Left renal cortex interstitium (tissue), 4 donors: ENCODE measurements at regions not wholly inside any gene's neighbourhood (a gene's known extent, or its start where the extent isn't known, plus 50 kb on each side); places are given as distances from the start of the nearest gene placed in this dataset.
A peak's percentile ranks its signal among the peaks of the same experiment; 100 is the strongest.
"Not testable (repeated sequence)": the region's sequence is repeated elsewhere in the genome, so short reads cannot be mapped to it uniquely, and the experiment has no call there.

Source experiments
- DNase-seq, 4 donors: peaks; one replicate each; pipeline ENCODE4 v3.0.0-alpha.2; 2013; ENCODE audit warnings: low read depth in 4 of 4, low spot score in 2 of 4, missing footprints in 1 of 4

DNA sequence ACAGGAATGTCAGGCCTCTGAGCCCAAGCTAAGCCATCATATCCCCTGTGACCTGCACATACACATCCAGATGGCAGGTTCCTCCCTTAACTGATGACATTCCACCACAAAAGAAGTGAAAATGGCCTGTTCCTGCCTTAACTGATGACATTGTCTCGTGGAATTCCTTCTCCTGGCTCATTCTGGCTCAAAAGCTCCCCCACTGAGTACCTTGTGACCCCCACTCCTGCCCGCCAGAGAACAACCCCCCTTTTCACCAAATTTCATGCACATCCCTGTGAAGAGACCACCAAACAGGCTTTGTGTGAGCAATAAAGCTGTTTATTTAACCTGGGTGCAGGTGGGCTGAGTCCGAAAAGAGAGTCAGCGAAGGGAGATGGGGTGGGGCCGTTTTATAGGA is 447.4 kb downstream of the FGF13 start:
- not testable (repeated sequence) for DNase-seq

DNA sequence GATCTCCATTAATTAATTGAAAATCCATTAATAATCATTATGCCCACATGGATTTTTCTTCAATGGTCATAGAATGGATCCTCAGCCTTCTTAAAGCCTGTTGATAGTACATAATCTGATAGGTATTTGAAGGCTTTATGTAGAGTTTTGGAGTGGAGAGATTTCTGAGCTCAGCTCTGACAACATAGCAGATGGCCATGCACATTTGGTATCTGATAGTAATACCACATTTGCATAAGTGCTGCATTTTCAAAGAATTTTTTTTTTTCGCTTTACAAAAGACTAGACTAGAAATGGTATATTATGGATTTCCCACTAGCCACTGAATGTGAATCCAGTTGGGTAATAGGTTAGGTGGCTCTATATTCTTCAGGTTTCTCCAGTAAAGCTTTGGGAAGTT is 440.6 kb downstream of the FGF13 start:
- DNase-seq, result no peak

DNA sequence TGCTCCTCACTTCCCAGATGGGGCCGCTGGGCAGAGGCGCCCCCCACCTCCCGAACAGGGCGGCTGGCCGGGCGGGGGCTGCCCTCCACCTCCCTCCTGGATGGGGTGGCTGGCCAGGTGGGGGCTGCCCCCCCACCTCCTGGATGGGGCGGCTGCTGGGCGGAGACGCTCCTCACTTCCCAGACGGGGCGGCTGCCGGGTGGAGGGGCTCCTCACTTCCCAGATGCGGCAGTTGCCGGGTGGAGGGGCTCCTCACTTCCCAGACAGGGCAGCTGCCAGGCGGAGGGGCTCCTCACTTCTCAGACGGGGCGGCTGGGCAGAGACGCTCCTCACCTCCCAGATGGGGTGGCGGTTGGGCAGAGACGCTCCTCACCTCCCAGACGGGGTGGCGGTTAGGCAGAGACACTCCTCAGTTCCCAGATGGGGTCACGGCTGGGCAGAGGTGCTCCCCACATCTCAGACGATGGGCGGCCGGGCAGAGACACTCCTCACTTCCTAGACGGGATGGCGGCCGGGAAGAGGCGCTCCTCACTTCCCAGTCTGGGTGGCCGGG is 428.8 kb downstream of the FGF13 start:
- not testable (repeated sequence) for DNase-seq

DNA sequence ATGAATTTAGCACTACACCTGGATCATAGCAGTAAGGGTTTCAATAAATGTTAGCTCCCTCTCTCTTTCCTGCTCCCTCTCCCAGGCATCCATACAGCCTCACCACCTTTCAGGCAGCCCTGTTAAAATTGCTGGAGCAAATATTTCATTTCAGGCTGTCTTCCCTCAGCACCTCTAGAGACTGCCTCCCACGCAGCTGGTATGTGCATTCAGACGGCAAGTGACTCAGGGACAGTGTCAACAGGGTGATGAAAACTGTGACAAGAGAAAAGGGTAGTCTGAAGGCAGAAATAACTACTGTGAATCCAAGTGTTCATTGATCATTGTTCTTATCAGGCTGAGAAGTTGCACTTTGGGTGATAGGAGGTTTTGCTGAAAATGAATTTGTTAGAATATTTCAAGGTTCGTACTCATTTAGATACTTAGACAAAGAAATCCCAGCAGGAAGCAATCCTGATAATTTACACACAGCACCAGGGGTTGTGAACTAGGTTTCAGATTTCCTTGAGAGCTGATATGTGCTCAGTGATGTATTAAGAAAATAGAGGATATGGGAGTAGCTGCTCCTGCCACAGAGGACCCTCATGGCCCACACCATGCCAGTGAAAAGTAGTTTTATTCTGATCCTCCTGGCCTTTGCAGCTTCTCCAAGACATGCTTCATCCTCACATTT is 424.2 kb downstream of the FGF13 start:
- peak; percentile 1 to 31 (median 24) for DNase-seq

DNA sequence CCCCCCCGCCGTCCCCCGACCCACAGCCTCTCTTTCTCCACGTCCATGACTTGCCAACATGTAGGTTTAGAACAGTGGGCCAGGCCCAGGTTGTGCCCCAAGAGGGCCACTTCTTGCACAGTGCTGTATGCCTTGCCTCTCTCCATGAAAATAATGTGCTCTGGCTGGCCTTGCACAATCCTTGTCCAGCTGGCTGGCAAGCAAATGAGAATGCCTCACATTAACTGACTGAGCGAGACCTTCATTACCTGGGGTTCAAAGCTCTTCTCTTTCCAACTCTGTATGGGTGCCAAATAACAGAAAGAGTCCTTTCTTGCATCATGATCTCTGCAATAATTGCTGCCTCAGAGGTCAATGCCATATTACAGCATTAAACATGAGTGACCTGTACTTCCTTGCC is 416.6 kb downstream of the FGF13 start:
- no peak for DNase-seq

DNA sequence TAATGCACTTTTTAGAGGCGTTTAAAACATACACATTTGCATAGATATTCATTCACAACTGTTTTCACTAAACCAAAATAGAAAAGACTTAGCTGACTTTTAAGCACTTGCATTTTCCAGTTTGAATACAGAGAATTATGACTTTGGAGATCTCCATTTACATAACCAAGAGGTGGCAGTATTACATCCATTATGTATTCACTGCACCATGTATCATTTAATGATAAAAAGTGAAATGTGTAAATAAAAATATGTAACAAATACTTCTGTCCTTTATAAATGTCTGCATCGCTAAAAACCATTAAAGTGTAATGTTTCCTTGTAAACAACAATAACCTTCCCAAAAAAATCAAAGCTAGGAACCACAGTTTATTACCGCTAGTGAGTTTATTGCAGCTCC is 413.2 kb downstream of the FGF13 start:
- DNase-seq, result no peak

DNA sequence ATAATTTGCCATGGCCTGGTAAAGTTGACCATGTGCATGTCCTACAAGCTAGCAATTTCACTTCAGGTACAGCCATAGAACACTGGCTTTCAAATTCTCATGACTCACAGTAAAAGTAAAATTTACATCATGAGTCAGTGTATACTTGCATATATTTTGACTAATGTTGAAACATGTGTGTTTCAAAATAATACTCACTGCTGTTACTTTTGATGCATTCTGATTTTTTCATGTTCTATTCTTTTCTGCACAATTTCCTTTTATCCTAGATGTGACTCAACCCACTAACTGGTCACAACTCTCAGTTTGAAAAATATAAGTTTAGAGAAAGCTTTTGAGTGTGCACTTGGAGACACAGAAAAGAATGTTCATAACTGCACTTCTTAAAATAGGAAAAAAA is 365.7 kb downstream of the FGF13 start:
- DNase-seq, result no peak

DNA sequence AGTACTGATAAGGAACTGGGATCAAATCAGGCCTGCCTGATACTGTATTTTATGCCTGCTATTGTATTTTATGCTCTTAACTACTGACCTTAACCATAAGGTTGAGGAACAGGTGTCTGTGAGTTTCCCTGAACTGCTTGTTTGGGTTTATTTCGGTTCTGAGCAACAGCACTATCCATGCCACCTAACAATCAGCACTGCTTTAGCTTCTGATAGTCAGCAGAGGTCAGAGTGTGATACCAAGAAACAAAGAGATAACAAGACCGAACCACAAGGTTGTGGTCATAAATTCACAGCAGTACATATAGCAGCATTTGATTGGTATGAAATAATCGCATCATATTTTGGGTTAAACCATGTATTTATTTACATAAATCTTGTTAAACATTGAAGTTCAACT is 362.2 kb downstream of the FGF13 start:
- DNase-seq, result no peak

DNA sequence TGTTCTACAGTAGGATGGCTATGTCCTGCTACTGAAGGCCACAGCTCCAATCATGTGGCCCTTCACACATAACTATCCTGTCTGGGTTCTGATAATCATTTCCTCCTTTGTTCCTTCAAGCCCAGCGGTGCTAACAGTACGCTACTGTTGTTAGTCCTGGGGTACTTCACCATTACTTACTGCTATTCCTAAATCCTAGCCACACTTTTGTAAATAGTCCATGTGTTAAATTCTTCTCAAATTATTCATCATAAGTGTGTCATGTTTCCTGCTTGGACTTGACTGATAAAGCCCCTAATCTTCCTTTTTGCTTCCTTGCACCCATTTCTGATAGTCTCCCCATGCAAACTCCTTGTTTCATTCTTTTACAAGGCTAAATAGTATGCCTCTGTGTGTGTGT is 332.6 kb downstream of the FGF13 start:
- DNase-seq, result no peak

DNA sequence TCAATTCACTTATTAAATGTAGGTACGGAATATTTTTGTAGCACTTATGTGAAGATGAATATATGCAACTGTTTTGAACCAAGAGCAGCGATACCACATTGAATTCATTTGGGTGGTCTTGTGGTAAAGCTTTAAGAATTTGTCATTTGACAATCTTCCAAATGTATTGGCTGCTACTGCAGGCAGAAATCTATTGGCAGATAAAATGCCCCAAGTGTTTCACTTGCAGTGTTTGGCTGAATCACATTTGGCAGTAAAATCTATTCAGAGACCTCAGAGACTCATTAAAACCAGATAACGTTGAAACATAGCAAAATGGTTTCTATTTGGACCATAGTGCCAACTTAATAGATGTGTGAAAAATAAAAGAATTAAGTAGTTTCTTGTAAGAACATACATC is 303.4 kb downstream of the FGF13 start:
- DNase-seq, result no peak

DNA sequence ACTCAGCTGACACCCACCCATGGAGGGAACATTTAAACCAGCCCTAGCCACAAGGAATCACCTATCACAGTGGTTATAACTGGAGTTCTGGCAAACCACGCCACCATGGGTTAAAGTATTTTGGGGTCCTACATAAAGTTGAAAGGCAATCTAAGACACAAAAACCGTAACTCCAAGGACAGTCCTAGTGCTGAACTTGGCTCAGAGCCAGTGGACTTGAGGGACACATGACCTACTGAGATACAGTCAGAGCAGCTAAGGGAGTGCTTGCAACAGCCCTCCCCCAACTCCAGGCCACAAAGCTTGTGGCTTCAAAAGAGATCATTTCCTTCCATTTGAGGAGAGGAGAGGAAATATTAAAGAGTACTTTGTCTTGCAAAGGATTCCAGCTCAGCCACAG is 300.5 kb downstream of the FGF13 start:
- no peak for DNase-seq
